ENCODE measurements at regions not wholly inside any gene's neighbourhood (a gene's known extent, or its start where the extent isn't known, plus 50 kb on each side); places are given as distances from the start of the nearest gene placed in this dataset.

DNA sequence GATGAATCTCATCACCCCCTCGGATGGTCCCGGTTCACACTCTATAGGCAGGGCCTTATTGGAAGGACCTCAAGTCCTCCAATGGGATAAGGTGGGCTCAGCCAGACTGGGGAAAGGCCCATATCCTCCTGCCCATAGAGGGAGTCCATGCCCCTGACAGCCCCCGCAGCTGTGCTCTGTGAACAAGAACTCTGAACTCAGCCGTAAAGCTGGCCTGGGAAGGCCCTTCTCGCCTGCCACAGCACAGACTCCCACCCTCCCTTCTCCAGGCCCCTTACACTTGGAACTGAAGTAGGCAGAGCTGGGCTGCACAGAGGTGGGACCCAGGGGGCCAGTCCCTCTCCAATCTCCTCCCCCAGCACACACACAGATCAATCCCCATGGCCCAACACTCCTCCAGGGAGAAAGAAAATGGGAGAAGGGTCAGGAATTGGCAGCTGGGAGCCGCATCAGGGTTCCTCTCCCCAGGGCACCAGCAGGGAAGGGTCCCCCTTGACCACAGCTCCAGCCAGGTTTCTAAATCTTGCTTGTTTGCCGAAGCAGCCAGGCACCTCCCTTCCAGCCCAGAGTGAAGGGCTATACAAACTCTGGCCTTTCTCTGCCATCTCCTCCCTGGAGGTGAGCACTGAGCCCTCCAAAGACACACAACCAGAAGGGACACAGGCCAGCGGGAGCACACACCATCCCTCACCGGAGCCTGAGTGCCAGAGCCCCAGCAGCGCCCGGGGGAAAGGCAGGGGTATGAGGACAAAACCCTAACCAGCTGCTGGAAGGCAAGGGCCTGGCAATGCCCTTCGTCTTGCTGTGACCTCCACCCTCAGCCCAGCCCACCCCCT is 454.1 kb downstream of the SOX9 start:
- no peaks in the 10 kb centered on the region; the same call in 1 of the 2 replicates for H3K27me3 Mint-ChIP-seq (ENCODE audit: low read depth)
- DNase-seq (ENCODE audit: low spot score): no peak
- no peaks in the 10 kb centered on the region for H3K9me3 Mint-ChIP-seq
- TF ChIP-seq SMAD3 (CRISPR knock-in tag; IDR thresholded peaks at IDR 0.05; ENCODE audit: borderline replicate concordance) (no peak), ZNF232 (CRISPR knock-in tag; IDR thresholded peaks at IDR 0.05) (no peak), JAZF1 (CRISPR knock-in tag; IDR thresholded peaks at IDR 0.05) (no peak), TEAD4 (CRISPR knock-in tag; IDR thresholded peaks at IDR 0.05) (no peak)
- TF ChIP-seq, protein P1, sequence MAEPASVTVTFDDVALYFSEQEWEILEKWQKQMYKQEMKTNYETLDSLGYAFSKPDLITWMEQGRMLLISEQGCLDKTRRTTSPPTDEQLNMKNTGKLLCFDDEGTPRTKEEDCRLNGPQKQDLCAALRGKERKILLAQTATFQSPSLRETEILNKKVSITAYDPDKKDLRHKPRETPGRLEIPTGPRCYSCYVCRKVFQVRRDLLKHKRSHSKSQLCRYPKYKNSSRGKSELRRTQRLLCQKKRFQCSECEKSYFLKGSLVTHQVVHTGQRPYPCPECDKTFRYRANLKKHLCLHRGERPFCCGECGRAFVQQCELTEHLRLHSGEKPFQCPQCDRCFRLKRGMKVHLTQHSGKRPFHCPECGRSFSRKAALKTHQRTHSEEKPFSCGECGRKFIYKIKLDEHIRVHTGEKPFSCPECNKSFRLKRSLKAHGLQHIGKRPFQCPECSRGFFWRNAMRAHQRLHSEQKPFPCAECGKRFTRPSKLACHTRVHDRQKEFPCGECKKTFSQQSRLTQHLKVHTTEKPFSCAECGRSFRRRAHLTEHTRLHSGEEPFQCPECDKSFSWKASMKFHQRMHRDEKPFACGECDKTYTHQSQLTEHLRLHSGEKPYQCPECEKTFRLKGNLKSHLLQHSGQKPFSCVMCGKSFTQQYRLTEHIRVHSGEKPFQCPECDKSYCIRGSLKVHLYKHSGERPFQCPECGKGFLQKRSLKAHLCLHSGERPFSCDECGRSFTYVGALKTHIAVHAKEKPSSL (CRISPR knock-in tag; conservative IDR thresholded peaks at IDR 0.05): no peak
- TF ChIP-seq, protein P2, sequence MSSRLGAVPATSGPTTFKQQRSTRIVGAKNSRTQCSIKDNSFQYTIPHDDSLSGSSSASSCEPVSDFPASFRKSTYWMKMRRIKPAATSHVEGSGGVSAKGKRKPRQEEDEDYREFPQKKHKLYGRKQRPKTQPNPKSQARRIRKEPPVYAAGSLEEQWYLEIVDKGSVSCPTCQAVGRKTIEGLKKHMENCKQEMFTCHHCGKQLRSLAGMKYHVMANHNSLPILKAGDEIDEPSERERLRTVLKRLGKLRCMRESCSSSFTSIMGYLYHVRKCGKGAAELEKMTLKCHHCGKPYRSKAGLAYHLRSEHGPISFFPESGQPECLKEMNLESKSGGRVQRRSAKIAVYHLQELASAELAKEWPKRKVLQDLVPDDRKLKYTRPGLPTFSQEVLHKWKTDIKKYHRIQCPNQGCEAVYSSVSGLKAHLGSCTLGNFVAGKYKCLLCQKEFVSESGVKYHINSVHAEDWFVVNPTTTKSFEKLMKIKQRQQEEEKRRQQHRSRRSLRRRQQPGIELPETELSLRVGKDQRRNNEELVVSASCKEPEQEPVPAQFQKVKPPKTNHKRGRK (CRISPR knock-in tag; IDR thresholded peaks at IDR 0.05; ENCODE audit: borderline replicate concordance): no peak
- no peak for ATAC-seq
- no peak overlapping the region for H3K4me3 Mint-ChIP-seq
- no peaks in the 10 kb centered on the region for H3K36me3 Mint-ChIP-seq
- ChIA-PET CTCF (interaction anchor here (0.7 to 1.4 kb wide), 2 partner anchors 14 to 18 kb away, joined by 4 to 6 read pairs; no protein-coding TSS in a partner anchor), POLR2A (no interaction called here)
- peaks cover 18% of the 10 kb centered on the region for H3K4me1 Mint-ChIP-seq
- no peak overlapping the region for H3K27ac Mint-ChIP-seq

DNA sequence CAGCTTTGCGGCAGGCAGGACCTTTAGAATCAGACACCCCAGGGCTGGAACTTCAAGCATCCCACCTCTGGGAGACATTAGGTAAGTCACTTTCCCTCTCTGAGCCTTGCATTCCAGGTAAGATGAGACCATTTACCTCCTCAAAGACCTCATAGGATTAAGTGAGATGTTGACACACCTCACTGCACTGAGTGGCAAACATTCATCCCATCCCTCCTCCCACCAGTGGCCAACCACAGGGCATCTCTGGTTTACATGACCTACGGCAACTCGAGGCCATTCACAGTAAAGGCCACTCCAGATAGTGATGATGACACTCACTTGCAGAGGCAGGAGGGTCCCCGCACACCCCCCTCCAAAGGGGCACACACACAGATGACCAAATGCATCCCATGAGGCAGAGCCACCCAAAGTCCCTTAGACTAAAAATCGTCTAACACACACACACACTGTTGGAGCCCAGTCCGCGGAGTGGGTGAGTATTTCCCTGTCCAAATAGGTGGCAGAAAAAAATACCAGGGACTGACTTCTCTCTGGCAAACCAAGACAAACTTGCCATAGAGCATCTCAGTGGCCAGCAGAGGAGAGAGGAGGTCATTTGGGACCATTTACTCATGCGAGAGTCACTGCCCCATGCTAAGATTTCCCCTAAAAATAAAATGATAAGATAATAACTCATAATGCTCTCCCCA is 454.9 kb downstream of the SOX9 start:
- ChIA-PET CTCF (interaction anchor here (0.6 to 1.4 kb wide), 3 partner anchors 15 to 19 kb away, joined by 3 to 6 read pairs (median 5); no protein-coding TSS in a partner anchor), POLR2A (interaction anchor here (1.0 kb wide), 1 partner anchor 17 kb away, joined by 3 read pairs; no protein-coding TSS in a partner anchor)
- Mint-ChIP-seq H3K27ac (no peak overlapping the region; the same call in 1 of the 2 replicates), H3K36me3 (no peaks in the 10 kb centered on the region), H3K4me3 (no peak overlapping the region), H3K4me1 (peaks cover 18% of the 10 kb centered on the region), H3K27me3 (ENCODE audit: low read depth) (no peaks in the 10 kb centered on the region; the same call in 1 of the 2 replicates), H3K9me3 (no peaks in the 10 kb centered on the region)
- ATAC-seq: peak; percentile 25
- DNase-seq (ENCODE audit: low spot score): no peak
- TF ChIP-seq SP1 (CRISPR knock-in tag; conservative IDR thresholded peaks at IDR 0.05) (no peak), SMAD3 (CRISPR knock-in tag; IDR thresholded peaks at IDR 0.05; ENCODE audit: borderline replicate concordance) (no peak), ATF1 (CRISPR knock-in tag; IDR thresholded peaks at IDR 0.05) (no peak), ZNF423 (CRISPR knock-in tag; IDR thresholded peaks at IDR 0.05) (no peak), GRHL2 (CRISPR knock-in tag; IDR thresholded peaks at IDR 0.05; ENCODE audit: insufficient replicate concordance, severe bottlenecking) (no peak), GTF2I (CRISPR knock-in tag; conservative IDR thresholded peaks at IDR 0.05) (no peak), IRF2 (CRISPR knock-in tag; IDR thresholded peaks at IDR 0.05; ENCODE audit: borderline replicate concordance, low read depth) (no peak), ZNF416 (CRISPR knock-in tag; IDR thresholded peaks at IDR 0.05) (no peak), ZNF317 (CRISPR knock-in tag; IDR thresholded peaks at IDR 0.05; ENCODE audit: borderline replicate concordance, low read depth) (no peak), CBFB (CRISPR knock-in tag; IDR thresholded peaks at IDR 0.05; ENCODE audit: low read depth) (no peak), ZBTB21 (CRISPR knock-in tag; IDR thresholded peaks at IDR 0.05; ENCODE audit: borderline replicate concordance) (no peak)
- TF ChIP-seq, protein P3, sequence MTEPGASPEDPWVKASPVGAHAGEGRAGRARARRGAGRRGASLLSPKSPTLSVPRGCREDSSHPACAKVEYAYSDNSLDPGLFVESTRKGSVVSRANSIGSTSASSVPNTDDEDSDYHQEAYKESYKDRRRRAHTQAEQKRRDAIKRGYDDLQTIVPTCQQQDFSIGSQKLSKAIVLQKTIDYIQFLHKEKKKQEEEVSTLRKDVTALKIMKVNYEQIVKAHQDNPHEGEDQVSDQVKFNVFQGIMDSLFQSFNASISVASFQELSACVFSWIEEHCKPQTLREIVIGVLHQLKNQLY (CRISPR knock-in tag; IDR thresholded peaks at IDR 0.05): no peak
- TF ChIP-seq, protein P4, sequence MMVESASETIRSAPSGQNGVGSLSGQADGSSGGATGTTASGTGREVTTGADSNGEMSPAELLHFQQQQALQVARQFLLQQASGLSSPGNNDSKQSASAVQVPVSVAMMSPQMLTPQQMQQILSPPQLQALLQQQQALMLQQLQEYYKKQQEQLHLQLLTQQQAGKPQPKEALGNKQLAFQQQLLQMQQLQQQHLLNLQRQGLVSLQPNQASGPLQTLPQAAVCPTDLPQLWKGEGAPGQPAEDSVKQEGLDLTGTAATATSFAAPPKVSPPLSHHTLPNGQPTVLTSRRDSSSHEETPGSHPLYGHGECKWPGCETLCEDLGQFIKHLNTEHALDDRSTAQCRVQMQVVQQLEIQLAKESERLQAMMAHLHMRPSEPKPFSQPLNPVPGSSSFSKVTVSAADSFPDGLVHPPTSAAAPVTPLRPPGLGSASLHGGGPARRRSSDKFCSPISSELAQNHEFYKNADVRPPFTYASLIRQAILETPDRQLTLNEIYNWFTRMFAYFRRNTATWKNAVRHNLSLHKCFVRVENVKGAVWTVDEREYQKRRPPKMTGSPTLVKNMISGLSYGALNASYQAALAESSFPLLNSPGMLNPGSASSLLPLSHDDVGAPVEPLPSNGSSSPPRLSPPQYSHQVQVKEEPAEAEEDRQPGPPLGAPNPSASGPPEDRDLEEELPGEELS (CRISPR knock-in tag; IDR thresholded peaks at IDR 0.05): no peak
- TF ChIP-seq, protein P5, sequence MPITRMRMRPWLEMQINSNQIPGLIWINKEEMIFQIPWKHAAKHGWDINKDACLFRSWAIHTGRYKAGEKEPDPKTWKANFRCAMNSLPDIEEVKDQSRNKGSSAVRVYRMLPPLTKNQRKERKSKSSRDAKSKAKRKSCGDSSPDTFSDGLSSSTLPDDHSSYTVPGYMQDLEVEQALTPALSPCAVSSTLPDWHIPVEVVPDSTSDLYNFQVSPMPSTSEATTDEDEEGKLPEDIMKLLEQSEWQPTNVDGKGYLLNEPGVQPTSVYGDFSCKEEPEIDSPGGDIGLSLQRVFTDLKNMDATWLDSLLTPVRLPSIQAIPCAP (CRISPR knock-in tag; IDR thresholded peaks at IDR 0.05): no peak
- TF ChIP-seq, protein P6, sequence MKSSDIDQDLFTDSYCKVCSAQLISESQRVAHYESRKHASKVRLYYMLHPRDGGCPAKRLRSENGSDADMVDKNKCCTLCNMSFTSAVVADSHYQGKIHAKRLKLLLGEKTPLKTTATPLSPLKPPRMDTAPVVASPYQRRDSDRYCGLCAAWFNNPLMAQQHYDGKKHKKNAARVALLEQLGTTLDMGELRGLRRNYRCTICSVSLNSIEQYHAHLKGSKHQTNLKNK (CRISPR knock-in tag; IDR thresholded peaks at IDR 0.05): no peak
- TF ChIP-seq, protein P7, sequence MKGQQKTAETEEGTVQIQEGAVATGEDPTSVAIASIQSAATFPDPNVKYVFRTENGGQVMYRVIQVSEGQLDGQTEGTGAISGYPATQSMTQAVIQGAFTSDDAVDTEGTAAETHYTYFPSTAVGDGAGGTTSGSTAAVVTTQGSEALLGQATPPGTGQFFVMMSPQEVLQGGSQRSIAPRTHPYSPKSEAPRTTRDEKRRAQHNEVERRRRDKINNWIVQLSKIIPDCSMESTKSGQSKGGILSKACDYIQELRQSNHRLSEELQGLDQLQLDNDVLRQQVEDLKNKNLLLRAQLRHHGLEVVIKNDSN (CRISPR knock-in tag; IDR thresholded peaks at IDR 0.05): no peak
- TF ChIP-seq, protein P8, sequence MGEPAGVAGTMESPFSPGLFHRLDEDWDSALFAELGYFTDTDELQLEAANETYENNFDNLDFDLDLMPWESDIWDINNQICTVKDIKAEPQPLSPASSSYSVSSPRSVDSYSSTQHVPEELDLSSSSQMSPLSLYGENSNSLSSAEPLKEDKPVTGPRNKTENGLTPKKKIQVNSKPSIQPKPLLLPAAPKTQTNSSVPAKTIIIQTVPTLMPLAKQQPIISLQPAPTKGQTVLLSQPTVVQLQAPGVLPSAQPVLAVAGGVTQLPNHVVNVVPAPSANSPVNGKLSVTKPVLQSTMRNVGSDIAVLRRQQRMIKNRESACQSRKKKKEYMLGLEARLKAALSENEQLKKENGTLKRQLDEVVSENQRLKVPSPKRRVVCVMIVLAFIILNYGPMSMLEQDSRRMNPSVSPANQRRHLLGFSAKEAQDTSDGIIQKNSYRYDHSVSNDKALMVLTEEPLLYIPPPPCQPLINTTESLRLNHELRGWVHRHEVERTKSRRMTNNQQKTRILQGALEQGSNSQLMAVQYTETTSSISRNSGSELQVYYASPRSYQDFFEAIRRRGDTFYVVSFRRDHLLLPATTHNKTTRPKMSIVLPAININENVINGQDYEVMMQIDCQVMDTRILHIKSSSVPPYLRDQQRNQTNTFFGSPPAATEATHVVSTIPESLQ (CRISPR knock-in tag; IDR thresholded peaks at IDR 0.05): no peak

Data from WTC11 (cell line).